BJ (cell line): ENCODE measurements at regions not wholly inside any gene's neighbourhood (a gene's known extent, or its start where the extent isn't known, plus 50 kb on each side); places are given as distances from the start of the nearest gene placed in this dataset.

ENCODE experiments used
- CTCF ChIA-PET: fragments of 350-600 bp; formaldehyde crosslinking; extraction: SDS; loops from one replicate; lab custom pipeline; 2021; ENCODE audit warnings: antibody characterized with exemption, inconsistent platforms; lab: Yijun Ruan, JAX
- POLR2A ChIA-PET: fragments of 300-600 bp; sonication (Branson Sonifier 250); formaldehyde crosslinking; extraction: SDS; loops from one replicate; lab custom pipeline; 2021; ENCODE audit warnings: antibody characterized with exemption; lab: Charles Lee
- DNase-seq: peaks from one replicate; pipeline ENCODE4 v3.0.0-alpha.2; 2011; ENCODE audit warnings: low read depth
- H3K27me3 ChIP-seq: 2 replicates; pipeline ENCODE4 v1.6.0; 2011; ENCODE audit warnings: low read length; ENCODE audit not compliant: control insufficient read depth, insufficient read depth
- H3K36me3 ChIP-seq: 2 replicates; pipeline ENCODE4 v1.5.1; 2011; ENCODE audit warnings: low read length; ENCODE audit not compliant: control insufficient read depth, insufficient read depth
- H3K4me3 ChIP-seq: 2 replicates; pipeline ENCODE4 v1.5.1; 2011; ENCODE audit warnings: low read depth, mild to moderate bottlenecking, control low read depth, low read length
- TF ChIP-seq, protein P1 (sequence below): IDR thresholded peaks from 2 replicates; pipeline ENCODE4 v1.5.1; 2011; ENCODE audit warnings: low read depth, mild to moderate bottlenecking, control low read depth, inconsistent platforms, low read length, moderate library complexity; ENCODE audit not compliant: insufficient read depth

DNA sequence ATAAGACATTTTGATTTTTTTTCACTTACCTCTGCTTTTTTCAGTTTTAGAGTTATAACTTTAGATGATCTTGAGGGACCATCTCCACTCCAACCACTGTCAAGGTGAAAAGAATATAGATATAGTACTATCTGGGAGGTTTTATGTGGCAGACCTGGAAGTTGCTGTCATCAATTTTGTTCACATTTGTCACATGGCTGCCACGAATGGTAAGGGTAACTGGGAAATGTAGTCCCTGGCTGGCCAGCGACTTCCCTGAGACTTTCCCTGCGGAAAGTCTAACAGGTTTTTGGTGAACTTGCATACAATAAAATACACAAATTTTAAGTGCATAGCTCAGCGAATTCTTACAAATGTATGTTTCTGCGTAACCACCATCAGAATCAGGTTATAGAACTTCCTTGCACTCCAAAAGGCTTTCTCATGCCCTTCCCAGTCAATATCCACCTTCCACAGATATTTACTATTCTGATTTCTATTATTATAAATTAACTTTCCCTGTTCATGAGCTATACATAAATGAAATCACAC is 121.5 kb downstream of the MAT2B start:
- Histone ChIP-seq H3K4me3 (no peak overlapping the region), H3K36me3 (no peaks in the 10 kb centered on the region), H3K27me3 (no peaks in the 10 kb centered on the region)
- TF ChIP-seq, protein P1, sequence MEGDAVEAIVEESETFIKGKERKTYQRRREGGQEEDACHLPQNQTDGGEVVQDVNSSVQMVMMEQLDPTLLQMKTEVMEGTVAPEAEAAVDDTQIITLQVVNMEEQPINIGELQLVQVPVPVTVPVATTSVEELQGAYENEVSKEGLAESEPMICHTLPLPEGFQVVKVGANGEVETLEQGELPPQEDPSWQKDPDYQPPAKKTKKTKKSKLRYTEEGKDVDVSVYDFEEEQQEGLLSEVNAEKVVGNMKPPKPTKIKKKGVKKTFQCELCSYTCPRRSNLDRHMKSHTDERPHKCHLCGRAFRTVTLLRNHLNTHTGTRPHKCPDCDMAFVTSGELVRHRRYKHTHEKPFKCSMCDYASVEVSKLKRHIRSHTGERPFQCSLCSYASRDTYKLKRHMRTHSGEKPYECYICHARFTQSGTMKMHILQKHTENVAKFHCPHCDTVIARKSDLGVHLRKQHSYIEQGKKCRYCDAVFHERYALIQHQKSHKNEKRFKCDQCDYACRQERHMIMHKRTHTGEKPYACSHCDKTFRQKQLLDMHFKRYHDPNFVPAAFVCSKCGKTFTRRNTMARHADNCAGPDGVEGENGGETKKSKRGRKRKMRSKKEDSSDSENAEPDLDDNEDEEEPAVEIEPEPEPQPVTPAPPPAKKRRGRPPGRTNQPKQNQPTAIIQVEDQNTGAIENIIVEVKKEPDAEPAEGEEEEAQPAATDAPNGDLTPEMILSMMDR: no peak
- ChIA-PET CTCF (no interaction called here), POLR2A (no interaction called here)
- DNase-seq: no peak

DNA sequence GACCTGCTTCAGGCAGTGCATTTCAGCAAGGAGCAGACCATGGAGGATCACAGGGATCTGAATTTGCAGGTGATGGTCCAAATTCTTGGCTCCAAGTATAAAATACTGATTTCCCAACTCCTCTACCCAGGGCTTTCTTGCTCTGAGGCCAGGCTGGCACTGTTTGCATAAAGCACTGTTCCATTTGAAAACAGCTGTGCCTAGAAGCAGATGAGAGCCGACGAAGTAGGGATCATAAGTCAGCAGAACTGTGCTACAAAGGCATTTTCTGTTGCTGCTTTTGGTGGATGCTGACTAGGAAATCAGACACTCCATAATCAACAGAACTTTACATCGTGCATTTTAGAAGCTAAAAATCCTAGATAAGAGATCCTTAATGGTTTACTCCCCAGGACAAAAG is 126.4 kb downstream of the MAT2B start:
- DNase-seq: no peak
- TF ChIP-seq, protein P1: no peak
- CTCF ChIA-PET: no interaction called here
- H3K36me3 ChIP-seq: no peaks in the 10 kb centered on the region
- H3K4me3 ChIP-seq: no peak overlapping the region
- H3K27me3 ChIP-seq: no peaks in the 10 kb centered on the region
- POLR2A ChIA-PET: no interaction called here

DNA sequence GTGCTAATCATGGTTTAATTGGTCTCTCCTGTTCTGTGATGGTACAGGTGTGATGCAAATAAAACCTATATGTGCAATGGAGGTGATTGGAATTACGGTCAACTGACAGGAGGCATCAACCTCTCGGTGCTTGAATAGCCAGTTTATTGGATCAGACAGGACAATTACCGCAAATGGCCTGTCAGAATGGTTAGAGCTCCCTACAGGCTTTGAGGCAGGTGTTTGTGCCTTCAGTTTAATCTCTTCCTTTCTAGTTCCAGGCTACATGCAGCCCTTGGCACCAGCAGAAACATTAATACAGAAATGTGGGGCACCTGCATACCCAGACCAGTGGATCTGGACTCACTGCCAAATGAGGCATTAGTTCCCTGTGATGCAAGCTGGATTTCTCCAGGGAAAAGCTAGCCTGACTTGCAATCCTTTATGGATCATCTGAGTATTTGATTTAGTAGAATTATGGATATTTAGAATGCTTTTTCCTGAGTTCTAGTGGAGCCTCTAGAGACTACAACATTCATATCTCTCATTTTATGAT is 128.6 kb downstream of the MAT2B start:
- Histone ChIP-seq H3K36me3 (no peaks in the 10 kb centered on the region), H3K4me3 (no peak overlapping the region), H3K27me3 (no peaks in the 10 kb centered on the region)
- POLR2A ChIA-PET: no interaction called here
- DNase-seq: no peak
- CTCF ChIA-PET: no interaction called here
- TF ChIP-seq, protein P1: no peak

DNA sequence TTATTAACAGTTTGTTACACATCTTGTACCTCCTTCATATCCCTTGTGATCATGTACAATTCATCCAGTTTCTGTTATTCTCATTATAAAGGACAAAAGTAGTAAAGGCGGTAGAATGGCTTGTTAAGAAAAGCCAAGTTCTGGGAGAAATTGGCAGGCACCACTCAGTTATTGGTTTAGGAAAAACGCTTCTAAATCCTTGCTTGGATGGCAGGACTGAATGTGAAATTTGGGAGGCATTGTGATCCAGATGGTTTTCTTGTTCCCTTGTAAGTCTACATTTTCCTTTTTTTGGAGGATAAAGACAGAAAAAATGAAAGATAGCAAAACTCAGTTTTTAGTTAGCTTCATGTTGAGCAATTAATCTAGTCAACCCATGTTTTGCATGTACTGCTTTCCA is 130.2 kb downstream of the MAT2B start:
- ChIA-PET CTCF (no interaction called here), POLR2A (no interaction called here)
- Histone ChIP-seq H3K4me3 (no peak overlapping the region), H3K27me3 (no peaks in the 10 kb centered on the region), H3K36me3 (no peaks in the 10 kb centered on the region)
- TF ChIP-seq, protein P1: no peak
- no peak for DNase-seq

DNA sequence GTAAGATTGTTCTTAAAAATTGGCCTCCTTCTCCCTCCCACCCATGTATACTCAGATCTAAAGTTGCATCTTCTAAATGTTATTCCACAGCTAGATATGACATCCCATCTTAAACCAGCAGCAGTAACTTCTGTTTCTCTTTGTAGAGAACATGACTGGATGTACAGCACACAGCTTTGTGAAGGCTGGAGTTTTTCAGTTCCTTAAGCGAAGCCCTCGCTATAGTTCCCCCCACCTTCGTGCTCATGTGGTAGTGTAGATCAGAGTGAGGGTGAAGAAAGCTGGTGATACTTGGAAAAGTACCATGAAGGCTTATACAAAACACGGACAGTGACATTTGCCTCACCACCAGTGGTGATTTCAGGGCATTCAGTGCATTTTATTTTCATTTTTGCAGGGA is 137.5 kb downstream of the MAT2B start:
- ChIA-PET CTCF (no interaction called here), POLR2A (no interaction called here)

More for the DNA sequence above, 137.5 kb downstream of the MAT2B start:
- DNase-seq: no peak
- TF ChIP-seq, protein P1: no peak
- Histone ChIP-seq H3K4me3 (no peak overlapping the region), H3K36me3 (no peaks in the 10 kb centered on the region), H3K27me3 (no peaks in the 10 kb centered on the region)
